ENCODE measurements at regions not wholly inside any gene's neighbourhood (a gene's known extent, or its start where the extent isn't known, plus 50 kb on each side); places are given as distances from the start of the nearest gene placed in this dataset.

DNA sequence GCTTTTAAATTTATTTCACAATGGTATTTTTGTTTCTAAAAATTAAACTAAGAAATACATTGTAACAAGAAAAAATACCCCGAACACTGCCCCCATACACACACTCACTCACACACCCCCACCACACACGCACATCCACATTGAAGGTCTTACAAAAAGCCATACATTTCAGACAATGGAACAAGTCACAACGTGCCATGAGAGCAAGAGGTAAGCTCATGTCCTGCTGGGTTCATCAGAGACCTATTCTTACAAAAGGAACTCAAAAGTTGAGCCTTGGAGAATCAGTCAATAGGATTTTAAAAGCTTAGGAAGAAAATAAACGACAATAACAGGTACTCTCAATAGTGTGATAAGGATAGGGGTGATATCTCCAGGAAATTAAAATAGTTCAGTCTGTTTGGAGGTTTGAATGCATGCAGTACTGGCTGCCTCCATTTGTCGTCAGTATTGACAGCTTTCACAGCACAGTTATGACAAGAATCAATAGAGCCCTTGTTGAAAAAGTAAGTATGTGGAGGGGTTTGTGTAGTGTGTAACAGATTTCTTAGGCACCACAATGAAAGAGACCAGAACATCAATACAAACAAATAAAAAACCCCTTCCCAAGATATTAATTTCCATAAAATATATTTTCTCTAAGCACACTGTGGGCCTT, 1826.2 kb upstream of the CDH6 start:
- DNase-seq = no peak

GRCh38 chr5:29351170-29351569, 1842.3 kb upstream of the CDH6 start:
- no peak for DNase-seq

- DNase-seq = no peak
These were observed 1856.5 kb upstream of the CDH6 start for GRCh38 chr5:29337030-29337429.

GRCh38 chr5:29321591-29321990, 1871.9 kb upstream of the CDH6 start:
- DNase-seq = no peak

GRCh38 chr5:29309359-29309758, 1884.1 kb upstream of the CDH6 start:
- no peak for DNase-seq

DNA sequence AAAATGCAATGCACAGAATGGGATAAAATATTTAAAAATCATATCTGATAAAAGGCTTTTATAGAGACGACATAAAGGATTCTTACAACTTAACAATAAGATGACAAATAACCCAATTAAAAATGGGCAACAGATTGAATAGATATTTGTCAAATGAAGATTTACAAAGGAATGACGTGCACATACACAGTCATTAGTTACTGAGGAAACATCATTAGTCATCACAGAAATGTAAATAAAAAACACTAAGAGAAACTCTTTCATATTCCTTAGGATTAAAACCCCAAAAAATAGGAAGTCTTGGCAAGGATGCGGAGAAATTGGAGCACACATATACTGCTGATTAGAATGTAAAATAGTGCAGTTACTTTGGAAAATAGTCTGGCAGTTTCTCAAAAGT, 1886.0 kb upstream of the CDH6 start:
- no peak for DNase-seq

DNA sequence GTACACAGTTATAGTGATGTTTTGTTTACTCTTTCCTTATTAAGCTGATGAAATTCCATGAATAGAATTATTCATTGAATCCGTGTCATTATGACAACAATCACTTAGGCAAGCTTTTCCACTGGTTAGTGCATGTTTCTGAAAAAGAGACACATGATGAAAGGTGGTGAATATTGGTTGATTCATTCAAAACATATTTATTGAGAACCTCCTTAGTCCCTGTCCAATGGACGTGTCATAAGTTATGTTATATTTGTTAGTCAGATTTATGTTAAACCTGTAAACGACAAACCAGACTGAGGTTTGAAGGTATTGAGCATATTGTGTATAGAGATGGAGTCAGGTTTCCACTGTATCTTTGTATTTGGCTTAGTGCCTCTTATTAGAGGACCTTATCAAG, 1888.9 kb upstream of the CDH6 start:
- no peak for DNase-seq

GRCh38 chr5:29296548-29296947, 1896.9 kb upstream of the CDH6 start:
- DNase-seq = no peak

DNA sequence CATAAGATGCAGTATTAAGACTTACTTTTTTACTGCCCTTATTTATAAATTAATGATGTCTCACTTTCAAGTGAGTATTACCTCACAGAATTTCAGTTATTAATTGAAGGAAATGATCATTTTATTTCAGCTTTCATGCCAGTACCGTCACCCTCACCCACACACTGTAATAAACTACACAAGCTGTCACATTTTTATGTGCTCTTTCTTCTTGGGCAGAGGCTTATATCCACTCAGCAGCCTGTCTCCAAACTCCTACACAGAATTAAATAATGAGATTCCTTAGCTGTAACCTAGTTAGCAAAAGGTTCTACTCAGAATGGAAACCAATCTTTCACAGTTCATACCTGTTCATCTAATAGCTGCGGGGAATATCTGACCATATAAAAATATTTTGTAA, 1915.8 kb upstream of the CDH6 start:
- DNase-seq = no peak

DNA sequence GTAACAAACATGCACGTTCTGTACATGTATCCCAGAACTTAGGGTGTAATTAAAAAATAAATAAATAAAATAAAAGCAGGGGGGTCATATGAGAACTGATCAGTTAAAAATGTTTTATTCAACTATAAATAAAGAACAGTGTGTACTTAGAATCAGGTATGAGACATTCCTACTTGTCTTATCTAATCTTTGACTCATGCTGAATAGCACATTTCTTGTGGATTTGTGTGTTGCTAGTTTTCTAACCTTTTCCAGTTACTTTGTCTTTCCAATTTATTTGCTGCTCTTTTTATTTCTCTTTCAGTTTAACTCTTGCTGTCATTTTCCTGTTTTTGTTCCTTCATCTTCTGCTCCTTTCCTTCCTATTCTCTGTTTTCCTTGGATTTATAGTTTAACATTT, 1917.1 kb upstream of the CDH6 start:
- DNase-seq = no peak

DNA sequence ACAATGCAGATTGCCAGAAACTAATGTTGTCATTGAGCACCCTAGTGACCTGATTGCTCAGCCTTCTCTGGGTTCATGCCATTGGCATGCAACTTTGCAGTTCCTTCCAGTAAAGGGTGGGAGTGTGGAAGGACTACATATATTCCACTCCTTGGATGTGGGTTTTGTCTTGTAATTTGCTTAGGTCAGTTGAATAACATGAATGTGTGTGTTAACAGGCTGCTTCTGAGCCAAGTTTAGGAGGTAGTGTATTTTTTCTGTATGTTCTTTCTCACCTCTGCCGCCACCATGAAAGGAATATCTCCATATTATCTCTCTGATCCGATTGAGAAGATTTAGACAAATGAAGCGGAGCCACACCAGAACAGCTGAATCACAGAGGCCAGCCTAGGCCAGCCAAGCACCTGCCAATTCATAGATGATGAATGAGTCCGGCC, 1929.6 kb upstream of the CDH6 start:
- DNase-seq = no peak

GRCh38 chr5:29262339-29263123, 1931.0 kb upstream of the CDH6 start:
- no peak for DNase-seq

DNA sequence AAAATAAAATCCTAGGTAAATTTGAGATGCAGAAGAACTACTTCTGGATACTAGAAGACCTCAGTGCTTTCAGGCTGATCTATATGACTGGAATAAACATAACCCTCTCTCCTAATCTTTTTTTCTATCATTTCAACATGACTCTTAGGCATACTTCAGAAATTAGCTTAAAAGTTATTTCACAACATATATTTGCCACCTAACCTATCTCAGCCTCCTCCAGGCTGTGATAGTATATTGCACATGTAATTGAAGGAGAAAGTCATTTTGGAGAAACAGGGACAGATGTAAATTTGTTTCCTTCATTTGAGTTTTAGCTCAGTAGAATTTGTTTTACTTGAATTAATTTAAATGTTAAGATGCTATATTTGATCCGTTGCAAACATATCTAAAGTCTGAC, 1932.3 kb upstream of the CDH6 start:
- DNase-seq = no peak

GRCh38 chr5:29252390-29252789, 1941.1 kb upstream of the CDH6 start:
- no peak for DNase-seq

DNA sequence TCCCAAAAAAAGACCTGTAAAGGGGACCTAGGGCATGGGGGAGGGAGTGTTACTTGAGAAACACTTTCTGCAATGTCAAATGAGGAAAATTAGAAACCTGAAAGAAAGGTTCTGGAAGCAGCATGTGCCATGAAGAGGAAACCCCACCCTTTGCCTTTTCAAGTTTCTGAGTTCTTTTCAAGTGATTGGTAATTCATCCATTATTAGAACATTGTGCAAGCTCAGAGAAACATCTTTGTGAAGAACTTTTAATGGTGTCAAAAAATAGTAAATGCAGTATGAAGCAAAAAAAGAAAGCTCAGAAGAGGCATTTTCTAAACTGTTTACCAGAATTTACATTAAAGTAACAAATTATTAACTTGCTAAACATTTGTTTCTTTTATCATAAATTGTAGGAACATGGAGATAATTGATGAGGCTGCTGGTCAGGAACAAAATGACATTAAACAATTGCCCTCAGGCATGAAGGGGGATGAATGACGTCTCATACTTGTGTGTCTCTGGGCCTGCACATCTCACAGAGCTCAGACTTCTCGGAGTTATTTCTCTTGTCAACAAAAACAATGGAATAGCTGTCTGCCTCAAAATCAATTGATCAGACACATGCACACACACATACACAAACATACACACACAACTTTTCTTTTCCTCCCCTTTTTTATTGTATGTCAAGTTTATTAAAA, 1946.0 kb upstream of the CDH6 start:
- DNase-seq = no peak

GRCh38 chr5:29240379-29240778, 1953.1 kb upstream of the CDH6 start:
- DNase-seq = no peak

- no peak for DNase-seq
These were observed 1953.9 kb upstream of the CDH6 start for GRCh38 chr5:29239606-29240005.

DNA sequence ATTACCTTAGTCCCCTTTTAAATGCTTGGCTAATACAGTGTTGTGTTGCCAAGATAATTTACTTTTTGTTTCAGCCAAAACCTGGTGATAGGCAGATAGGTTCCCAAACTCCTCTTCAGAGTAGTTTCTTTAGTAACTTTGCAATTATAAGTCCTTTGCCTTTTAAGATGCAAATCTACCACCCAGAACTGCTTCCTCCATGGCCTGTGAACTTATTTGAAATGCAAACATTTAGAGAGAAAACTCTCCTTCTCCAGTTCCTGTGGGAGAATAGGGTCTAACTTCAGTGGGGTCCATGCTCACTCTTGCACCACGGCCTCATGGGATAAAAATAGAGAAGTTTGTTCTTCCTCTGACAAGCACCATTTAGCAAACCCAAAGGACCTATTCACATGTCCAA, 1955.4 kb upstream of the CDH6 start:
- DNase-seq = no peak

DNA sequence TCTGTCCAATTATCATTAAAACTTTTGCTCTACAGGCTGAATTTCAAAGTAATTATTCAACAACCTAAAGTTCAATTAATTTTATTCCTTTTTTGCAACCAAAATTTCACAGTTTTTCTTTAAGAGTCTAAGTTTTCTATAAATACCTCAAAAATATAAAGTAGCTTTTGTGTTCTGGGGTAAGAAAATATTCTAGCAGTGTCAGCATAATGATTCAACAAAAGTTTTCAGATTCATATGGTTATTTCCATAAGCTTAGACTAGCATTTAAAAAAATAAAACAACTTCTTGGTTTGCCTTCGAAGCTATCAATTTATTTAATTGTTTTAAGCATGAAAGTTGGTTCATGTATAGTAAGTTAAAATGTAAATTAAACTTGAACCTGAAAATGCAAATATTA, 1962.3 kb upstream of the CDH6 start:
- DNase-seq = no peak

DNA sequence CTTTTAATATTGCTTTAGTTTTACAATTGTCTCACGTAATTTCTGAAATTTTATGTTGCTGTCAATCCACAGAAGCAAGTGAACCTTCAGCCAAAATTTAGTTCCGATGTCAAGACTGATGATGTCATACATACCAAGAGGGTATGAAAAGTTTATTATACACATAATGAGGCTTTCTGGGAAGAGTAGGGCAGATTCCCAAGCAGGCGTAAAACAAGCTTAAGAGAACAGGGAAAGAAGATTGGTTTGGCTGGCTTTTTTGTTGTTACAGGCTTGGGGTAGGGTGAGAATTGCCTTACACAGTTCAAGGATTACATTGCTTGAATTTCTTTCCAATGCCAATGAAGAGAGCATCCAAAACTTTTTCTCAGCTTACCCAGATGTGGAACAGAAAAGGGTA, 1962.9 kb upstream of the CDH6 start:
- no peak for DNase-seq

DNA sequence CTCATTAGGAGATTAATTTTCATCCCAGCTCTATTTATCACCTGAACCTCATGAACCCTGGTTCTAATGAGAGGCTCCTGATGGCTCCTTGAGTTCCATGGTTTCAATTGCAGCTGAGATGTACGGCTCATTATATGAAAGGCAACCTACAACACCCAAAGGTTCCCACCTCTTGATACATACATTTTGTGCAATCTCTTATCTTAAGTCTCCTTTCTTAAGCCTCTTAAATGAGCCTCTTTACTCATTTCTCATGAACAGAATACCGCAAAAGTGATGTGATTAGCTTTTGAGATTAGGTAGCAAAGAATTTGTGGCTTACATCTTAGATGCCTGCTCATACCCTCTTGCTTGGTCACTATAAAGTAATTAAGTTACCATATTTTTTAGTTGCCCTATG, 1964.0 kb upstream of the CDH6 start:
- DNase-seq = no peak

GRCh38 chr5:29218138-29218537, 1975.3 kb upstream of the CDH6 start:
- DNase-seq = no peak

DNA sequence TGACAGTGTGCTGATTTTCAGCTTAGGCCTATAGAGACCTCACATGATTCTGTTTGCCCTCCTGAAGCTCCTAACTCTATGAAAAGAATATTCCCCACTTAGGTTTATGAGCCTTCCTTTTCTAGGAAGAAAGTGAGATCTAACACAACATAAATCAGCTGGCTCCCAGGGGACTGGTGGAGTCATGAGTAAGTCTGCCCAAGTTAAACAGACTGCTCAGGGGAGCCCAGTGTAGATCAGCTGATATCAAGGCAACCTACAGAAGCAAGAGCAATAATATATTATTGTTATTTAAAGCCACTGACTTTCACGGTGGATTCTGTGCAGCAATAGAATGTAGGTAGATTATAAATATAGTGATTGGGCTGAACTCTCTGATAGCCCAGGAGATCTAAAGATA, 1978.6 kb upstream of the CDH6 start:
- DNase-seq = no peak

DNA sequence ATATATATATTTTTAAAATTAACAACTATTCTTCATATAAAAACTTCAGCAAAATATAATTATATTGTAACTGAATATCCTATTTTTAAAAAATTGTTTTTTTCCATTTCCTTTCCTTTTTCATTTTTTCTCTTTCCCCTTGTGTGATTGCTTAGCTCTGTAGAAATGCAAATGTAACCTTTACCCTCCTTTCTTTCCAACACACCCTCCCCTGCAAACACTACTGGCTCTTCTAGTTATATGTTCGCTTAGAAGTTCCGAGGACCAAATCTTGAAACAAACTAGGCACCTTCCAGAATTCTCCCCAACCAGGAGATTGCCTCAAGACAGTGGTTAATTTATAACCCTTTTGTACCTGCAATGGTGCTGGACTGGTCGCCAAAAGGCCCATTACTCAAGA, 1980.0 kb upstream of the CDH6 start:
- no peak for DNase-seq

All from NCI-H446 treated with DMSO at 0.1 percent for 48 hours (cell line).